ENCODE measurements at regions not wholly inside any gene's neighbourhood (a gene's known extent, or its start where the extent isn't known, plus 50 kb on each side); places are given as distances from the start of the nearest gene placed in this dataset.

GRCh38 chr12:131589966-131590365, 120.9 kb upstream of the SFSWAP start:
- no peak for TF ChIP-seq ZFX (IDR thresholded peaks at IDR 0.05)
- no peak for TF ChIP-seq CTCF (conservative IDR thresholded peaks at IDR 0.05)
- H3K27ac ChIP-seq, result no peak overlapping the region

GRCh38 chr12:131591136-131591535, 119.8 kb upstream of the SFSWAP start:
- TF ChIP-seq CTCF (conservative IDR thresholded peaks at IDR 0.05) (no peak), ZFX (IDR thresholded peaks at IDR 0.05) (no peak)
- H3K27ac ChIP-seq, result no peak overlapping the region

GRCh38 chr12:131591714-131592709, 118.9 kb upstream of the SFSWAP start:
- H3K27ac ChIP-seq, result no peak overlapping the region
- TF ChIP-seq CTCF (conservative IDR thresholded peaks at IDR 0.05), result no peak
- TF ChIP-seq ZFX (IDR thresholded peaks at IDR 0.05), result no peak

GRCh38 chr12:131592972-131593371, 117.9 kb upstream of the SFSWAP start:
- H3K27ac ChIP-seq, result no peak overlapping the region
- no peak for TF ChIP-seq CTCF (conservative IDR thresholded peaks at IDR 0.05)
- no peak for TF ChIP-seq ZFX (IDR thresholded peaks at IDR 0.05)

- TF ChIP-seq ZFX (IDR thresholded peaks at IDR 0.05) (no peak), CTCF (conservative IDR thresholded peaks at IDR 0.05) (no peak)
Observed at GRCh38 chr12:131593406-131593805, 117.5 kb upstream of the SFSWAP start.

GRCh38 chr12:131596115-131596514, 114.8 kb upstream of the SFSWAP start:
- TF ChIP-seq CTCF (conservative IDR thresholded peaks at IDR 0.05) (no peak), ZFX (IDR thresholded peaks at IDR 0.05) (no peak)
- H3K27ac ChIP-seq, result no peak overlapping the region

More at GRCh38 chr12:131593406-131593805, 117.5 kb upstream of the SFSWAP start:
- no peak overlapping the region for H3K27ac ChIP-seq

- no peak overlapping the region for H3K27ac ChIP-seq
- TF ChIP-seq ZFX (IDR thresholded peaks at IDR 0.05), result no peak
Observed at GRCh38 chr12:131597333-131597732, 113.6 kb upstream of the SFSWAP start.
